Large intestine (tissue), 3 donors: ENCODE measurements at regions not wholly inside any gene's neighbourhood (a gene's known extent, or its start where the extent isn't known, plus 50 kb on each side); places are given as distances from the start of the nearest gene placed in this dataset.
A peak's percentile ranks its signal among the peaks of the same experiment; 100 is the strongest.

ENCODE experiments used
- DNase-seq, 2 donors: peaks; one replicate each; pipeline versions ENCODE4 v3.0.0 to v3.0.0-alpha.2; 2013
- H3K27ac ChIP-seq: one replicate; pipeline ENCODE4 v1.5.1; 2013; ENCODE audit warnings: low read length
- H3K27me3 ChIP-seq: 2 replicates; pipeline ENCODE4 v1.6.1; 2013; ENCODE audit warnings: low read length; ENCODE audit not compliant: control insufficient read depth, insufficient read depth
- H3K36me3 ChIP-seq: 2 replicates; pipeline ENCODE4 v1.6.1; 2013; ENCODE audit warnings: low read length; ENCODE audit not compliant: control insufficient read depth, insufficient read depth
- H3K4me1 ChIP-seq: one replicate; pipeline ENCODE4 v1.6.1; 2013; ENCODE audit warnings: low read length; ENCODE audit not compliant: control insufficient read depth, insufficient read depth
- H3K4me3 ChIP-seq: one replicate; pipeline ENCODE4 v1.5.1; 2013; ENCODE audit warnings: low read length
- H3K9me3 ChIP-seq: one replicate; pipeline ENCODE4 v1.6.1; 2013; ENCODE audit warnings: mild to moderate bottlenecking, low read depth, low read length, moderate library complexity; ENCODE audit not compliant: control insufficient read depth
- WGBS: methylation state at CpG from one replicate; pipeline ENCODE4 v1.1.5; 2013; ENCODE audit warnings: low lambda C conversion rate; ENCODE audit not compliant: insufficient coverage; 5-methylcytosine and 5-hydroxymethylcytosine counted together

DNA sequence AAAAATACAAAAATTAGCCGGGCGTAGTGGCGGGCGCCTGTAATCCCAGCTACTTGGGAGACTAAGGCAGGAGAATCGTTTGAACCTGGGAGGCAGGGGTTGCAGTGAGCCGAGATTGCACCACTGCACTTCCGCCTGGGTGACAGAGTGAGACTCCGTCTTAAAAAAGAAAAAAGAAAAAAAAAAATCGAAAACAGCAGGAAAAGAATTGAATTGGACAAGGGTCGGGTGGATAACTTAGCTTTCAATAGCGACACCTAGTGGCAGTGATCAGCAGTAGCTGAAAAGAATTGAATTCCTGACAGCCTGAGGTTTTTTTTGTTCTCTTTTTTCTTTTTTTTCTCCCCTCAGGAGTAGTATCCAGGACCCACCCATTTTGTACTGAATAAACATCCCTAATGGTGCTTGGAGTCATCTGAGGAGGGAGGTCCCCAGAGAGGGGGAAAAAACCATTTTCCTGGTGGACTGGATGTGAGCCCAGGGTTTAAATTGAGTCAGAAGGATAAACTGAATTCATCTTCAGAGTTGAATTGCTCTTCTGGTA lies 55.1 kb downstream of the CYCS start:
- no peaks in the 10 kb centered on the region for H3K9me3 ChIP-seq
- H3K4me1 ChIP-seq = peaks cover 5% of the 10 kb centered on the region
- no peaks in the 10 kb centered on the region for H3K36me3 ChIP-seq
- peak; percentile 66 to 67 for DNase-seq
- 0% methylated on average over 2 of the region's 11 CpGs for WGBS
- H3K4me3 ChIP-seq = peak overlapping the region; percentile 39
- H3K27me3 ChIP-seq = no peaks in the 10 kb centered on the region
- H3K27ac ChIP-seq = no peak overlapping the region

DNA sequence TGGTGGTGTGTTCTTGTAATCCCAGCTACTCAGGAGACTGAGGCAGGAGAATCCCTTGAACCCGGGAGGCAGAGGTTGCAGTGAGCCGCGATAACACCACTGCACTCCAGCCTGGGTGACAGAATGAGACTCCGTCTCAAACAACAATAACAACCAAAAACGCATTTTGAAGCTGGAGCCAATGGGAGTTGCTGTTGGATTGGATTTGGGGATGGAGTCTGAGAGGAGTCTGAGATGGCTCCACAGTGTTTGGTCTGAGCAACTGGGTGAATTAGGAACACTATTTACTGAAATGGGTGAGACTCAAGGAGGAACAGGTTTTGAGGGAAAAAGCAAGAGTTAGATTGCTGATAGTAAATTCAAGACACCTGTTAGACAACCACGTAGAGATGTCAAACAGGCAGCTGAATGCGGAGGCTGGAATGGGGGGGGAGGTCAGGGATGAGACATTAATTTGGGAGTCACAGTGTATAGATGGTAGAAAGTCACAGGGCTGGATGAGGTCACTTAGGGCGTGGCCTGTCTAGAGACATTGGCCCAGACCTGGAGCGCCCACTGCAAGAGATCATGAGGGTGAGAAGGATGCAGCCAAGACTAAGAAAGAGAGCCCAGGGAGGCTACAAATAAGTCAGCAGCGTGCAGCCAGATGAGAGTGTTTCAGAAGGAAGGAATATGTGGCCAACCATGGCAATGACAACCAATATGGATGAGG lies 56.4 kb downstream of the CYCS start:
- peaks cover 5% of the 10 kb centered on the region for H3K4me1 ChIP-seq
- H3K27me3 ChIP-seq = no peaks in the 10 kb centered on the region
- DNase-seq = peak in 1 of 2 donors; percentile 20
- H3K4me3 ChIP-seq = no peak overlapping the region
- WGBS = 80% methylated on average over 1 of the region's 10 CpGs
- H3K36me3 ChIP-seq = no peaks in the 10 kb centered on the region
- no peaks in the 10 kb centered on the region for H3K9me3 ChIP-seq
- H3K27ac ChIP-seq = no peak overlapping the region

DNA sequence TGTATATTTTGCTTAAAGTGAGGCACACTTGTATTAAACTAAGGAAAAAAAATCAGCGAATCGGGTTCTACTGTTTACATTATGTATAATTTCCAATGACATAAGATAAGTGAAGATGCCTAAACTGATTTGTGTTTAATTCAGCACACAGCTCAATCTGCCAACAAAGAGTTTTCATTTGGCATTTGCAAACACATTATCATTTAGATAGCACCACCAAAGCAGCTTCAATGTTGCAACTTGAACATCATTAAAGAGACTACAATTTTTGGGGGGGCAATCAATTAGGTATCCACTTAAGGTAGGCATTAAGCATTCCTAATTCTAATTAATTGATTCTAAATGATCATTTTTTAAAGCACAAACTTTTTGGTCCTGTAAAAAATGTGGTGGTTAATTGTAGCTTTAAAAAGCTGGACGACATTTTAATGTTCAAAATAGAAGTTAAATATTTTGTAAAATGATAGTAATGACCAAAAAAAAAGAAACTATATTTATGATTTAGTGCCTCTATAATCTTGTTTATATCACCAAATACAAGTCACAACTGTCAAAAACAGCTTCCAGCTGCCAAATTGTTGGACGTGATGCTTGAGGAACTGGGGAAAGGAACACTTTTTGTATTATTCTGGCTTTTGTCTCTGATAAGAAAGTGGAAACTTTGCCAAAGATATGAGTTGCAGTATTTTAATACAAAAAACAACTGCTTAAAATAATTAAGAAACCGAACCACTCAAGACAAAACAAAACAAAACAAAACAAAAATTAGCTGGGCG lies 57.1 kb downstream of the CYCS start:
- H3K27me3 ChIP-seq = no peaks in the 10 kb centered on the region
- H3K27ac ChIP-seq = no peak overlapping the region
- WGBS = 91% methylated on average over 4 of the region's 6 CpGs
- peaks cover 5% of the 10 kb centered on the region for H3K4me1 ChIP-seq
- no peaks in the 10 kb centered on the region for H3K36me3 ChIP-seq
- H3K4me3 ChIP-seq = no peak overlapping the region
- H3K9me3 ChIP-seq = no peaks in the 10 kb centered on the region
- DNase-seq = no peak

DNA sequence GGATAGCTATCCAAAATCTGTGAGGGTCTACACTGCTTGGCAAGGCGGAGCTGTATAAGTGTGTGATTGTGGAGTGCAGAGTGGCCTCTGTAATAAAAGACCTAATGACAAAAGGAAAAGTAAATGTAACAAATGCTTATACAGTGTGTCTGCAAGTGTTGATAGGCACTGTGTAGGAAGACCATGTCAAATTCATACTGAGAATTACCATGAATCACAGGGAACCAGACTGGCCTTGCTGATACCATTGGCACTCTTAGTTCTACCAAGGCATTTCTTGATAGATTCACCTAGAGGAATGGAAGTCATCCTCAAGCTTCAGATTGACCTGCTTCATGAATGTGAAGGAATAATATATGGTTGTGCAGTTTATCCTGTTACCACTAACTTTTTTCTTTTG lies 58.8 kb downstream of the CYCS start:
- no CpG with 5 or more reads among the region's 1 CpG for WGBS
- no peaks in the 10 kb centered on the region for H3K36me3 ChIP-seq
- DNase-seq = no peak
- H3K9me3 ChIP-seq = no peaks in the 10 kb centered on the region
- H3K4me1 ChIP-seq = peaks cover 5% of the 10 kb centered on the region
- H3K4me3 ChIP-seq = no peak overlapping the region
- no peak overlapping the region for H3K27ac ChIP-seq
- H3K27me3 ChIP-seq = peaks cover 2% of the 10 kb centered on the region

DNA sequence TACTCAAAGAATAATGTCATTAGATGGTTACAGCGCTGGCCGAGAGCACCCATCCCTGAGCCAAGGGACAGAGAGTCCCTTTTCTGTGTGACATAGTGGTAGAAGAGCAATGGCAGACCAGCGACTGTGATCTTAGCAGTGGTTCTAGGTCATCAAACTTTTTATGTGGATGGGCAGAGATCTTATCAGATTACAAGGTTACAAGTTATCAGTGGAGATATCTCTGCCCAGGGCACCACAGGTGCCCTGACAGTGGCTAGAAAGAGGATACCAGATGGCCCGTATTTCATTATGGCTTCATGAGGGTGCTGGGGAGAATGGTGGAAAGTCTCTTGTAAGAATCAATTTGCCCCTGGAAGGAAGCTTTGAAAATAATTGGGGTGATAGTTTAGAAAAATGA lies 62.7 kb downstream of the CYCS start:
- Histone ChIP-seq H3K4me1 (no peaks in the 10 kb centered on the region), H3K9me3 (no peaks in the 10 kb centered on the region), H3K4me3 (no peak overlapping the region), H3K36me3 (no peaks in the 10 kb centered on the region), H3K27ac (no peak overlapping the region), H3K27me3 (peaks cover 2% of the 10 kb centered on the region)
- no peak for DNase-seq
- WGBS = 83% methylated on average over 1 of the region's 4 CpGs

DNA sequence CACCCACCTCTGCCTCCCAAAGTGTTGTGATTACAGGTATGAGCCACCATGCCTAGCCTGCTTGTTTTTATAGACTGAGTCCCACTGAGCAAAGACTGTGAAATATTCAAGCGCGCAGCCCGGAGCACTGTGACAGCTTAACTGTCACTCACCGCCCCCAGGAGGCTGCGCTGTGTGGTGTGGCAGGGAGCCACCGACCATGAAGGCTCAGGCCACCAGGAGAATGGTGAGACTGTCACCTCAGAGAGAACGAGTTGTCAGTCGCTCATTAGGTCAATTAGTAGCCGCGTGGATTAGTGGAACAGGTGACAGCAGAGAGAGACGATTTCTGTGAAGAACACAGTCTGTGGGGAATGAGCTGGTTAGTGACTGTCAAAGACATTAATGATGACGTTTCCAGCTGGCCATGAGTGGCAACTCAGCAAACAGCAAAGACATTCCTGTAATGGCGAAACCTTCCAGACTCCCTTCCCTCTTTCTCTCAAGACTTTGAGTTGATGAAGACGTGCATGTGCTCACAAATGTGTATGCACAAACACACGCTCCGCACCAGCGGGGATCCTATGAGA lies 64.5 kb downstream of the CYCS start:
- Histone ChIP-seq H3K27me3 (peaks cover 2% of the 10 kb centered on the region), H3K36me3 (no peaks in the 10 kb centered on the region), H3K4me1 (no peaks in the 10 kb centered on the region), H3K4me3 (no peak overlapping the region), H3K27ac (no peak overlapping the region), H3K9me3 (no peaks in the 10 kb centered on the region)
- no CpG with 5 or more reads among the region's 17 CpGs for WGBS
- DNase-seq = no peak

DNA sequence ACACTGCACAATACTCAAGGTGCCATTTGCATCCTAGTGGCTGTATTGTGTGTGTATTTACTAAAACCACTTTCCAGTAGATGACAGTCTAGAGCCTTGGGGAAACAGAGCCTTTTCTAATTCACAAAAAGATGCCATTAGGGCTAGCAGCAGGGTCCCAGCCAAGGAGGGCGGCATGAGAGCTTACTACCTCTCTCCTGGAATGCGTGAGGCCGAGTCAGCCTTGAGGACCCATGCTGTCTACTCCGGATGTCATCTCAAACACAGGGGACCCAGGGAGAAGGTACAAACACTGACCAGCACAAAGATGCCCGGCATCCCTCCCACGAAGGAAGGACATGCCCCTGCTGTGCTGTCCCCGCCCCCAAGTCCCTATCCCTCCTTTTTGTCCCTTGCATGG lies 65.5 kb downstream of the CYCS start:
- Histone ChIP-seq H3K27me3 (peaks cover 2% of the 10 kb centered on the region), H3K4me3 (no peak overlapping the region), H3K9me3 (no peaks in the 10 kb centered on the region), H3K27ac (no peak overlapping the region), H3K36me3 (no peaks in the 10 kb centered on the region), H3K4me1 (no peaks in the 10 kb centered on the region)
- no CpG with 5 or more reads among the region's 7 CpGs for WGBS
- DNase-seq = no peak

DNA sequence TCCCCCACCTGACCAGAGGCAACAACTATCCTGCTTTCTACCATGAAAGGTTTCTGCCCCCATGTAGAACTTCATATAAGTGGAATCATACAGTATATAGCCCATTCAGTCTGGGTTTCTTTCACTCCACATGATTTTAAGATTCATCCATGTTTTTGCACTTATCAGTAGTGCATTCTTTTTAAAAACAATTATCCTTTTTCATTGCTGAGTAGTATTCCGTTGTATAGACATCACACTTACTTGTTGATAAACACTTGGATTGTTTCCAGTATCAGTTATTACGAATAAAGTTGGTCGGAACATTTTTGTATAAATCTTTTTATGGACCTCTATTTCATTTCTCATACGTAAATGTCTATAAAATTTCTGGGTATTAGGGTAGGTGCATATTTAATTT lies 68.7 kb downstream of the CYCS start:
- Histone ChIP-seq H3K9me3 (no peaks in the 10 kb centered on the region), H3K4me3 (no peak overlapping the region), H3K36me3 (no peaks in the 10 kb centered on the region), H3K27ac (no peak overlapping the region), H3K4me1 (no peaks in the 10 kb centered on the region), H3K27me3 (no peaks in the 10 kb centered on the region)
- no peak for DNase-seq
- 100% methylated on average over 3 of the region's 4 CpGs for WGBS

DNA sequence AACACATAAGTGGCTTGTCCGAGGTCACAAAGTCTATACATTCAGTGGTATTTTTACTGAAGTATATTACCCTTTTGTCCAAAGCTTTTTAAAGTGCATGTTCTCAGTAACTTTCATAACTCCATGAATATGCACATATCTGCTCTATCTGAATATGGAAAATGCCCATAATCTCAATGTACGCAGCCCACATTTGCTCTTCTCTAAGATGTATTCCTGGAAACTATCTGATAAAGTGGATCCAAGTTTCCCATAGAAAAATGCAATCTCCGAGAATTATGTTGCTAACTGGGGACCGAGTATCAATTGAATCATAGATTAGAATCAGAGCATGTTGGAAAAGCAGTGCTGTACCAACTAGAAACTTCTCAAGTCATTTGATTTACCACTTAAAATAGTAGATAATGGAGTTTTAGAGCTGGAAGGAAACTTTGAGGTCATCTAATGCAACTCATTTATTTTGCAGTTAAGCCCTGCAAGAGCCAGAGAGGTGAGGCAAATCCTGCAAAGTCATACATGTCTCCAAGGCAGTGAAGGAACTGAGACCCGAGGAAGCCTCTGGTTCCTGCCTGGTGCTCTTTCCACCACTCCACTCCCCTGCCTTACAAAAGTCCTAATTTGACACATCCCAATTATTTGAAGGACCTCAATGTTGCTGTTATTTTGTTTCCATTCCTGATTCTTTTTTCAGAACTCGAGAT lies 69.4 kb downstream of the CYCS start:
- DNase-seq = no peak
- Histone ChIP-seq H3K9me3 (no peaks in the 10 kb centered on the region), H3K36me3 (no peaks in the 10 kb centered on the region), H3K27ac (no peak overlapping the region), H3K4me1 (no peaks in the 10 kb centered on the region), H3K4me3 (no peak overlapping the region), H3K27me3 (no peaks in the 10 kb centered on the region)
- no CpG with 5 or more reads among the region's 6 CpGs for WGBS

DNA sequence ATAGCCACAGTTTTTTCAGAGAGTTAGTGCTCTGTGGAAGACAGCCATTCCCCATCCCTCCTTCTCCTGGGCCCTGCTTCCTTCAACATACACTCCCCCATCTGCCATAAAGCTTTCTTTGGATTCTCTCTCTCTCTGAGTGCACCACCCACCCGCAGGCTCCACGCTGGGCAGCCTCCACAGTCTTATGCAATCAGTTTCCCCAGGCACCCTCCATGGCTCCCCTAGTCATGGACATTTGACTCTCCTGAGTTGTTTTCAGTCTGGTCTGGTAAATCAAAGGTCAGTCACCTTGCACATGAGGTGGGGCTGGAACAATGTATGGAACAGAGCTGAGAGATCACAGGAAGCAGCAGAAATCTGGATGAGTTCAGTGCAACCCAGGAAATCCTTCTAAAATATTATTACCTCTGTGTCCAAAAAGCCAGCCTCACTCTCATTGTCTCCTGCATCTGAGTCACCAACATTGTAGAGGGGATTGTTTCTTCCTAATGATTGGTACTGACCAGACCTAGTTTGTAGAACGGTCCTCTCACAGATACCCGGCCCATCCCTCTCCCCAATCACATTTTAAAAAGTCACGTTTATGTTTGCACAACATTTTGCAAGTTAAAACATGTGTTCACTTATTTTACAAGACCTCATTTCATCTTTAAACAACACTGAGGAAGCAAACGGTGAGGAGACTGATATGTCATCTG lies 70.1 kb downstream of the CYCS start:
- 50% methylated on average over 1 of the region's 6 CpGs for WGBS
- Histone ChIP-seq H3K4me1 (no peaks in the 10 kb centered on the region), H3K36me3 (no peaks in the 10 kb centered on the region), H3K27me3 (no peaks in the 10 kb centered on the region), H3K9me3 (no peaks in the 10 kb centered on the region), H3K4me3 (no peak overlapping the region), H3K27ac (no peak overlapping the region)
- DNase-seq = peak in 1 of 2 donors; percentile 28
